ENCODE measurements at regions not wholly inside any gene's neighbourhood (a gene's known extent, or its start where the extent isn't known, plus 50 kb on each side); places are given as distances from the start of the nearest gene placed in this dataset.

GRCh38 chr10:61825001-61825400 is 76.5 kb upstream of the ARID5B start:
- Mint-ChIP-seq H3K4me3 (no peak overlapping the region), H3K36me3 (ENCODE audit: low read depth) (no peaks in the 10 kb centered on the region)
- no peak for TF ChIP-seq CTCF (IDR thresholded peaks at IDR 0.05; ENCODE audit: unreplicated experiment in 3 of 3)

GRCh38 chr10:61825628-61826027 is 75.9 kb upstream of the ARID5B start:
- no peaks in the 10 kb centered on the region for H3K36me3 Mint-ChIP-seq (ENCODE audit: low read depth)
- peaks cover 6% of the 10 kb centered on the region for H3K27me3 Mint-ChIP-seq (ENCODE audit: low read depth)
- no peak for TF ChIP-seq CTCF (IDR thresholded peaks at IDR 0.05; ENCODE audit: unreplicated experiment in 3 of 3)
- H3K9me3 Mint-ChIP-seq: no peaks in the 10 kb centered on the region
- H3K27ac Mint-ChIP-seq: no peak overlapping the region
- H3K4me3 Mint-ChIP-seq: no peak overlapping the region
- H3K4me1 Mint-ChIP-seq: peaks cover 4% of the 10 kb centered on the region

More at GRCh38 chr10:61825001-61825400, 76.5 kb upstream of the ARID5B start:
- Mint-ChIP-seq H3K27ac (no peak overlapping the region), H3K27me3 (ENCODE audit: low read depth) (peaks cover under 1% of the 10 kb centered on the region), H3K4me1 (no peaks in the 10 kb centered on the region), H3K9me3 (no peaks in the 10 kb centered on the region)

GRCh38 chr10:61828034-61828433 is 73.5 kb upstream of the ARID5B start:
- Mint-ChIP-seq H3K36me3 (ENCODE audit: low read depth) (peaks cover 3% of the 10 kb centered on the region), H3K27me3 (ENCODE audit: low read depth) (peaks cover 6% of the 10 kb centered on the region), H3K4me1 (peaks cover 4% of the 10 kb centered on the region), H3K9me3 (peaks cover 5% of the 10 kb centered on the region), H3K4me3 (no peak overlapping the region), H3K27ac (no peak overlapping the region)
- TF ChIP-seq CTCF (IDR thresholded peaks at IDR 0.05; ENCODE audit: unreplicated experiment in 3 of 3): no peak

- no peak for TF ChIP-seq CTCF (IDR thresholded peaks at IDR 0.05; ENCODE audit: unreplicated experiment in 3 of 3)
- Mint-ChIP-seq H3K9me3 (peaks cover 7% of the 10 kb centered on the region), H3K27me3 (ENCODE audit: low read depth) (peaks cover 6% of the 10 kb centered on the region), H3K4me3 (no peak overlapping the region), H3K36me3 (ENCODE audit: low read depth) (peaks cover 3% of the 10 kb centered on the region), H3K4me1 (peaks cover 4% of the 10 kb centered on the region), H3K27ac (no peak overlapping the region)
Measured at GRCh38 chr10:61828788-61829187, 72.7 kb upstream of the ARID5B start.

- TF ChIP-seq CTCF (IDR thresholded peaks at IDR 0.05; ENCODE audit: unreplicated experiment in 3 of 3): no peak
- peaks cover 6% of the 10 kb centered on the region for H3K27me3 Mint-ChIP-seq (ENCODE audit: low read depth)
Measured at GRCh38 chr10:61830072-61830845, 71.2 kb upstream of the ARID5B start.

GRCh38 chr10:61830846-61831273 is 70.6 kb upstream of the ARID5B start:
- H3K4me1 Mint-ChIP-seq: peaks cover 15% of the 10 kb centered on the region
- peaks cover 7% of the 10 kb centered on the region for H3K9me3 Mint-ChIP-seq
- peak overlapping the region in 1 of 3 experiments; percentile 67 for H3K27ac Mint-ChIP-seq
- peaks cover 3% of the 10 kb centered on the region for H3K36me3 Mint-ChIP-seq (ENCODE audit: low read depth)
- peaks cover 6% of the 10 kb centered on the region for H3K27me3 Mint-ChIP-seq (ENCODE audit: low read depth)
- H3K4me3 Mint-ChIP-seq: no peak overlapping the region
- TF ChIP-seq CTCF (IDR thresholded peaks at IDR 0.05; ENCODE audit: unreplicated experiment in 3 of 3): no peak

More at GRCh38 chr10:61830072-61830845, 71.2 kb upstream of the ARID5B start:
- Mint-ChIP-seq H3K9me3 (peaks cover 7% of the 10 kb centered on the region), H3K27ac (peak overlapping the region in 1 of 3 experiments; percentile 67), H3K36me3 (ENCODE audit: low read depth) (peaks cover 3% of the 10 kb centered on the region), H3K4me3 (no peak overlapping the region), H3K4me1 (peaks cover 9% of the 10 kb centered on the region)

All from nephron (organoid).